ENCODE measurements at regions not wholly inside any gene's neighbourhood (a gene's known extent, or its start where the extent isn't known, plus 50 kb on each side); places are given as distances from the start of the nearest gene placed in this dataset.

- H3K36me3 Mint-ChIP-seq, result no peaks in the 10 kb centered on the region
- H3K27me3 Mint-ChIP-seq (ENCODE audit: low read depth), result peaks cover 97% of the 10 kb centered on the region
- TF ChIP-seq, protein P1, sequence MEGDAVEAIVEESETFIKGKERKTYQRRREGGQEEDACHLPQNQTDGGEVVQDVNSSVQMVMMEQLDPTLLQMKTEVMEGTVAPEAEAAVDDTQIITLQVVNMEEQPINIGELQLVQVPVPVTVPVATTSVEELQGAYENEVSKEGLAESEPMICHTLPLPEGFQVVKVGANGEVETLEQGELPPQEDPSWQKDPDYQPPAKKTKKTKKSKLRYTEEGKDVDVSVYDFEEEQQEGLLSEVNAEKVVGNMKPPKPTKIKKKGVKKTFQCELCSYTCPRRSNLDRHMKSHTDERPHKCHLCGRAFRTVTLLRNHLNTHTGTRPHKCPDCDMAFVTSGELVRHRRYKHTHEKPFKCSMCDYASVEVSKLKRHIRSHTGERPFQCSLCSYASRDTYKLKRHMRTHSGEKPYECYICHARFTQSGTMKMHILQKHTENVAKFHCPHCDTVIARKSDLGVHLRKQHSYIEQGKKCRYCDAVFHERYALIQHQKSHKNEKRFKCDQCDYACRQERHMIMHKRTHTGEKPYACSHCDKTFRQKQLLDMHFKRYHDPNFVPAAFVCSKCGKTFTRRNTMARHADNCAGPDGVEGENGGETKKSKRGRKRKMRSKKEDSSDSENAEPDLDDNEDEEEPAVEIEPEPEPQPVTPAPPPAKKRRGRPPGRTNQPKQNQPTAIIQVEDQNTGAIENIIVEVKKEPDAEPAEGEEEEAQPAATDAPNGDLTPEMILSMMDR (IDR thresholded peaks at IDR 0.05; ENCODE audit: unreplicated experiment), result no peak
- no peak for DNase-seq (ENCODE audit: low spot score in 2 of 2, unreplicated experiment in 2 of 2)
- H3K27ac Mint-ChIP-seq, result no peak overlapping the region
- H3K4me1 Mint-ChIP-seq, result peaks cover 15% of the 10 kb centered on the region
- no peak overlapping the region for H3K4me3 Mint-ChIP-seq
- H3K9me3 Mint-ChIP-seq, result no peaks in the 10 kb centered on the region
Measured at GRCh38 chr22:44575381-44576268, 77.6 kb upstream of the RTL6 start.

- Mint-ChIP-seq H3K4me1 (peaks cover 15% of the 10 kb centered on the region), H3K27ac (no peak overlapping the region), H3K36me3 (no peaks in the 10 kb centered on the region), H3K4me3 (no peak overlapping the region), H3K9me3 (no peaks in the 10 kb centered on the region), H3K27me3 (ENCODE audit: low read depth) (peaks cover 97% of the 10 kb centered on the region)
- TF ChIP-seq, protein P1 (IDR thresholded peaks at IDR 0.05; ENCODE audit: unreplicated experiment), result no peak
- peak in 1 of 2 experiments; percentile 44 for DNase-seq (ENCODE audit: low spot score in 2 of 2, unreplicated experiment in 2 of 2)
Measured at GRCh38 chr22:44574640-44575380, 76.8 kb upstream of the RTL6 start.

DNA sequence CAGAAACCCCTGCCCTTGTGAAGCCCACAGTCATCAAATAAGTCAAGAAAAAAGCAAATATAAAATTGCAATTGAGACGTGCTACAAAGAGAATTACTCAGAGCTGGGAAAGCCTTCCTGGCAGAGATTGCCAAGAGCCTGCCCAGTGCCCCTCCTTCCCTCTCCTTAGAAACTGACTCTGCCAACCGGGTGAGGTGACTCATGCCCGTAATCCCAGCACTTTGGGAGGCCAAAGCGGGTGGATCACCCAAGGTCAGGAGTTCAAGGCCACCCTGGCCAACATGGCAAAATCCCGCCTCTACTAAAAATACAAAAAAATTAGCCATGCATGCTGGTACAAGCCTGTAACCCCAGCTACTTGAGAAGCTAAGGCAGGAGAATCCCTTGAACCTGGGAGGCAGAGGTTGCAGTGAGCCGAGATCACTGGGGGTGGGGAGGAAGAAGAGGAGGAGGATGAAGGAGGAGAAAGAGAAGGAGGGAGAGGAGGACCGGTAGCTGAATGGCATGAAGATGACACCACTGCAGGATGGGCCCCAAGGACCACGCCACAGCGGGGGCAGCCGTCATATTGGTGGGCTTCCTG, 76.1 kb upstream of the RTL6 start:
- H3K4me1 Mint-ChIP-seq, result peaks cover 15% of the 10 kb centered on the region
- H3K36me3 Mint-ChIP-seq, result no peaks in the 10 kb centered on the region
- DNase-seq (ENCODE audit: low spot score in 2 of 2, unreplicated experiment in 2 of 2), result peak in 1 of 2 experiments; percentile 38
- TF ChIP-seq, protein P1 (IDR thresholded peaks at IDR 0.05; ENCODE audit: unreplicated experiment), result no peak
- H3K27me3 Mint-ChIP-seq (ENCODE audit: low read depth), result peaks cover 97% of the 10 kb centered on the region
- H3K27ac Mint-ChIP-seq, result no peak overlapping the region
- H3K4me3 Mint-ChIP-seq, result no peak overlapping the region
- H3K9me3 Mint-ChIP-seq, result peaks cover 2% of the 10 kb centered on the region

DNA sequence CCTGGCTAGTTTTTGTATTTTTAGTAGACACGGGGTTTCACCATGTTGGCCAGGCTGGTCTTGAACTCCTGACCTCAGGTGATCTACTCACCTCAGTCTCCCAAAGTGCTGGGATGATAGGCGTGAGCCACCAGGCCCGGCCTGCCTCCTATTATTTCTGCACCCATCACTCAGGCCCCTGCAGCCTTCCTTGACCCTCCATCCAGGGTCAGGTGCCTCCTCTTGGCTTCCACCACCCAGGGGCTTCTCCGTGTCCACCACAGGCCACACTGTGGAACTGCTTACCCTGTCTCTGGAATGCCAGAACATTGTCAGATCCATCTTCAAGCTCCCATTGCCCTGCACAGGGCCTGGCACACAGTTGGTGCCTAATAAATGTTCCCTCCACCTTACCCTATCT, 75.4 kb upstream of the RTL6 start:
- peaks cover 97% of the 10 kb centered on the region for H3K27me3 Mint-ChIP-seq (ENCODE audit: low read depth)
- H3K36me3 Mint-ChIP-seq, result no peaks in the 10 kb centered on the region
- peaks cover 15% of the 10 kb centered on the region for H3K4me1 Mint-ChIP-seq
- peak in 1 of 2 experiments; percentile 28 for DNase-seq (ENCODE audit: low spot score in 2 of 2, unreplicated experiment in 2 of 2)
- TF ChIP-seq, protein P1 (IDR thresholded peaks at IDR 0.05; ENCODE audit: unreplicated experiment), result no peak
- peaks cover 9% of the 10 kb centered on the region for H3K9me3 Mint-ChIP-seq
- no peak overlapping the region for H3K27ac Mint-ChIP-seq
- H3K4me3 Mint-ChIP-seq, result no peak overlapping the region

DNA sequence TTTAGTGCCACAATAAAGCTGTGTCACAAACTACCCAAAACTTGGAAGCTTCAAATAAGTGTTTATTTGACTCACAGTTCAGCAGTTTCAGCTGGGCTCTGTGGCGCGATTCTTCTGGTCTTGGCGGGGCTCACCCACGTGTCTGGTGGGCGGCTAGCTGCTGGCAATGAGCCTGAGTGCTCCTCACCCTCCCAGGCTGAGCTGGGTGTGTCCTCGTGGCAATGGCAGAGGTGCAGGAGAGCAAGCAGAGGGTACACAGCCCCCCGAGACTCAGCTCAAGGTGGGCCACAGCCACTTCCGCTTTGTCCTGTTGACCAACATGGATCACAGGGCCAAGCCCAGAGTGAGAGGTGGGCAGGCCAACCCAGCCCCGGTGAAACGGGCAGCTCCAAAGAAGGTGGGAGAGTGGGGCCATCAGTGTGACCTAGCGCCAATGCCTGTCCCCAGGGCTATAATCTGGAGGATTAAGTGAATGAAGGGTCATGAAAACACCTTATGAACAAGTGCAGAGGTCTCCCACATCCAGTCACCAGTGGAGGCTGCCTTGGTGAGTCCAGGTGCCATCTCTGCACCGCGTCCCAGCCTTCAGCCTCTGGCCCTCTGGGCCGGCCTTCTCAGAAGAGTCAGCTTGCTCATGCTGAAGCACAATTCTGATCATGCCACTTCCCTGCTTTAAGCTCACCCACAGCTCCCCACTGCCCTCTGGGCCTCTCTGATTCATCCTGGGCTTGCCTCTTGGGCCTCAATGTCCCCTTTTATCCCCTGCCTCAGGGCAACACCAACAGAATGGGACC, 74.6 kb upstream of the RTL6 start:
- H3K9me3 Mint-ChIP-seq, result peaks cover 9% of the 10 kb centered on the region
- H3K4me3 Mint-ChIP-seq, result no peak overlapping the region
- peaks cover 15% of the 10 kb centered on the region for H3K4me1 Mint-ChIP-seq
- peaks cover 95% of the 10 kb centered on the region for H3K27me3 Mint-ChIP-seq (ENCODE audit: low read depth)
- peak in 1 of 2 experiments; percentile 33 for DNase-seq (ENCODE audit: low spot score in 2 of 2, unreplicated experiment in 2 of 2)
- H3K36me3 Mint-ChIP-seq, result no peaks in the 10 kb centered on the region
- TF ChIP-seq, protein P1 (IDR thresholded peaks at IDR 0.05; ENCODE audit: unreplicated experiment), result no peak
- H3K27ac Mint-ChIP-seq, result no peak overlapping the region
